Ishikawa (cell line): ENCODE measurements at regions not wholly inside any gene's neighbourhood (a gene's known extent, or its start where the extent isn't known, plus 50 kb on each side); places are given as distances from the start of the nearest gene placed in this dataset.

Source experiments
- CEBPB ChIP-seq: IDR thresholded peaks from 2 replicates; pipeline ENCODE4 v1.6.1; 2012
- CREB1 ChIP-seq: IDR thresholded peaks from 2 replicates; pipeline ENCODE4 v1.6.1; 2012; ENCODE audit warnings: low read depth
- EGR1 ChIP-seq: IDR thresholded peaks from 2 replicates; pipeline ENCODE4 v1.6.1; 2012
- EP300 ChIP-seq: IDR thresholded peaks from 2 replicates; pipeline ENCODE4 v1.6.1; 2012; ENCODE audit warnings: borderline replicate concordance
- FOXM1 ChIP-seq: IDR thresholded peaks from 2 replicates; pipeline ENCODE4 v1.6.1; 2012; ENCODE audit warnings: low read depth, borderline replicate concordance
- NFIC ChIP-seq: IDR thresholded peaks from 2 replicates; pipeline ENCODE4 v1.6.1; 2012
- RAD21 ChIP-seq: IDR thresholded peaks from 2 replicates; pipeline ENCODE4 v1.6.1; 2012; ENCODE audit warnings: low read depth
- REST ChIP-seq: IDR thresholded peaks from 2 replicates; pipeline ENCODE4 v1.6.1; 2012; ENCODE audit warnings: low read depth, mild to moderate bottlenecking
- TAF1 ChIP-seq: IDR thresholded peaks from 2 replicates; pipeline ENCODE4 v1.6.1; 2012; ENCODE audit warnings: low read depth, mild to moderate bottlenecking
- TCF12 ChIP-seq: IDR thresholded peaks from 2 replicates; pipeline ENCODE4 v1.6.1; 2012; ENCODE audit warnings: low read depth
- TEAD4 ChIP-seq: IDR thresholded peaks from 2 replicates; pipeline ENCODE4 v1.6.1; 2012
- YY1 ChIP-seq: IDR thresholded peaks from 2 replicates; pipeline ENCODE4 v1.6.1; 2012; ENCODE audit warnings: low read depth
- ZBTB7A ChIP-seq: IDR thresholded peaks from 2 replicates; pipeline ENCODE4 v1.6.1; 2012; ENCODE audit warnings: low read depth
- TF ChIP-seq, protein P1 (sequence below): IDR thresholded peaks from 2 replicates; pipeline ENCODE4 v1.6.1; 2012
- TF ChIP-seq, protein P2 (sequence below): IDR thresholded peaks from 2 replicates; pipeline ENCODE4 v1.6.1; 2012

- TF ChIP-seq NFIC (no peak), RAD21 (no peak), ZBTB7A (no peak), CEBPB (no peak), TCF12 (no peak), YY1 (no peak), CREB1 (no peak), TEAD4 (no peak), REST (no peak), EGR1 (no peak), EP300 (no peak), FOXM1 (no peak), TAF1 (no peak)
- TF ChIP-seq, protein P1, sequence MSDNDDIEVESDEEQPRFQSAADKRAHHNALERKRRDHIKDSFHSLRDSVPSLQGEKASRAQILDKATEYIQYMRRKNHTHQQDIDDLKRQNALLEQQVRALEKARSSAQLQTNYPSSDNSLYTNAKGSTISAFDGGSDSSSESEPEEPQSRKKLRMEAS: no peak
- TF ChIP-seq, protein P2, sequence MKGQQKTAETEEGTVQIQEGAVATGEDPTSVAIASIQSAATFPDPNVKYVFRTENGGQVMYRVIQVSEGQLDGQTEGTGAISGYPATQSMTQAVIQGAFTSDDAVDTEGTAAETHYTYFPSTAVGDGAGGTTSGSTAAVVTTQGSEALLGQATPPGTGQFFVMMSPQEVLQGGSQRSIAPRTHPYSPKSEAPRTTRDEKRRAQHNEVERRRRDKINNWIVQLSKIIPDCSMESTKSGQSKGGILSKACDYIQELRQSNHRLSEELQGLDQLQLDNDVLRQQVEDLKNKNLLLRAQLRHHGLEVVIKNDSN: no peak
Measured at GRCh38 chr12:46452776-46453175, 80.2 kb upstream of the SLC38A2 start.

GRCh38 chr12:46452061-46452615, 79.6 kb upstream of the SLC38A2 start:
- TF ChIP-seq RAD21 (no peak), FOXM1 (no peak)

DNA sequence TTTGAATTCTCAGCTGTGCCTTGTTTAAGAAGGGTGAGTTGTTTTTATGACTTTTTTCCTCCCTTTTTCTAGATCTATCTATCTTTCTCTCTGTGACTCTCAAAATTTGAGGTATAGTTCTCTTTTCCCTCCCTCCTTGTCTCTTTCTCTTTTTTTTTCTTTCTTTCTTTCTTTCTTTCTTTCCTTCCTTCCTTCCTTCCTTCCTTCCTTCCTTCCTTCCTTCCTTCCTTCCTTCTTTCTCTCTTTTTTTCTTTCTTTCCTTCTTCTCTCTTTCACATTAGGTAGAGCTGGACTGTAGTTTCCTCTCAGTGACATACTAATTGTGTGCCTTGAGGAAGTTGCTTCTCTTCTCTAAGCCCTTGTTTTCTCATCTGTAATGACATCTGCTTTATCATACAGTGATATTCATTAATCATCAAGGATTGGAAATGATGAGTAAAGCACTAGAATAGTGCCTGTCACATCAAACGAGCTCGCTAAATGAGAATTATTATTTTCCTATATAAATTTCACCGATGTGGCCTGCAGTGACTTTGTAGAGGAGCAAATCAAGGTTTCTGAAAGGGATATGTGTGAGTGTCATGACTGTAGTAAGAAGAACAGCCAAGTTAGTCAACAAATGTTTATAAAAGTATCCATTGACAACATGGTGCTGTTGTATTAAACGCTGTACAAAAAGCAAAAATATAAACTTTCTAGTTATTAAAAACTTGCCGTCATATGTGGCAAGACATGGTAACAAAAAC, 78.9 kb upstream of the SLC38A2 start:
- TF ChIP-seq EGR1: no peak
- TF ChIP-seq TCF12: no peak
- TF ChIP-seq RAD21: no peak
- no peak for TF ChIP-seq REST
- TF ChIP-seq, protein P2: no peak
- no peak for TF ChIP-seq CREB1

DNA sequence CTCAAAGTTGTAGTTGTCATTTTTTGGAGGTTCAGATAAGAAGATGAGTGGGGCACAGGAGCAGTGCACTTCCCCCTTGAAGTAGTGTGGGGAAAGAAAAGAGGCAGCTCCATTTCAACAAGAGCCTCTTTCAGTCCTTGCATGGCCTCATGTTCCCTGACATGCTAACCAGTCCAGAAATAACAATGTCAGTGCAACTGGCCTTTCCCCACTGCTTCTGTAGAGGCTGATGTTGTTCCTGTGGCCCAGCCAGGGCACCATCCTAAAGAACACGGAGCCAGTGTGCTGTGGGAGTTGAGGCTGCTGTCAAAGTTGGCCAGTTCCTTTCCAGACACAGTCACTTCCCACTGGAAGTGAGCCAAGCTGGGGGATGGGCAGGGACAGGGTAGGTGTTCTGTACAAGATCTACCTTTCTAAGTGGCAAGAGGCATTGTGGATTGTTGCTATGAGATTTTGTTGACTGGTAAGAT, 77.7 kb upstream of the SLC38A2 start:
- no peak for TF ChIP-seq CREB1
- TF ChIP-seq YY1: no peak; the same call in 1 of the 2 replicates
- TF ChIP-seq ZBTB7A: no peak
- 0 out of 2 replicates have a peak, but pooled peaks have one; percentile 46 for TF ChIP-seq FOXM1
- peak; percentile 39; the same call in 1 of the 2 replicates for TF ChIP-seq RAD21
- no peak; the same call in 1 of the 2 replicates for TF ChIP-seq TEAD4
- peak; percentile 73; the same call in 1 of the 2 replicates for TF ChIP-seq TCF12
- no peak for TF ChIP-seq EGR1
- TF ChIP-seq, protein P1: peak; percentile 76
- TF ChIP-seq EP300: peak; percentile 73; the same call in 1 of the 2 replicates
- TF ChIP-seq NFIC: peak; percentile 100
- TF ChIP-seq CEBPB: peak; percentile 22; the same call in 1 of the 2 replicates
- TF ChIP-seq REST: peak; percentile 52
- TF ChIP-seq, protein P2: peak; percentile 47; the same call in 1 of the 2 replicates
- TF ChIP-seq TAF1: peak; percentile 50; the same call in 1 of the 2 replicates
